SU-DHL-6 (cell line): ENCODE measurements at regions not wholly inside any gene's neighbourhood (a gene's known extent, or its start where the extent isn't known, plus 50 kb on each side); places are given as distances from the start of the nearest gene placed in this dataset.

Source experiments
- H2AFZ ChIP-seq: fragments of 200-600 bp; sonication (generic); 2 replicates; pipeline ENCODE4 v1.6.1; 2014; ENCODE audit warnings: low read depth, mild to moderate bottlenecking, moderate library complexity, mixed read lengths, antibody characterized with exemption, low read length; ENCODE audit not compliant: severe bottlenecking
- H3F3A ChIP-seq: fragments of 200-600 bp; shearing (Covaris generic); 2 replicates; pipeline ENCODE4 v1.6.0; 2016; ENCODE audit warnings: antibody characterized with exemption, mild to moderate bottlenecking; ENCODE audit not compliant: insufficient read depth
- H3K27ac ChIP-seq: fragments of 200-600 bp; sonication (generic); 2 replicates; pipeline ENCODE4 v1.5.1; 2016; ENCODE audit warnings: low read depth, mild to moderate bottlenecking, low read length, moderate library complexity, mixed read lengths
- H3K27me3 ChIP-seq: fragments of 200-600 bp; sonication (generic), shearing (Covaris generic); 2 replicates; pipeline ENCODE4 v1.6.0; 2014; ENCODE audit warnings: mild to moderate bottlenecking, low read length
- H3K36me3 ChIP-seq: fragments of 200-600 bp; sonication (generic); 2 replicates; pipeline ENCODE4 v1.6.1; 2014; ENCODE audit warnings: mild to moderate bottlenecking, low read length, mixed read lengths
- H3K4me2 ChIP-seq: fragments of 300-600, 200-600 bp; shearing (Covaris generic), sonication (generic); 2 replicates; pipeline ENCODE4 v1.6.0; 2014; ENCODE audit warnings: low read length, low read depth, mild to moderate bottlenecking; ENCODE audit not compliant: poor library complexity, severe bottlenecking
- H3K4me3 ChIP-seq: fragments of 200-600 bp; sonication (generic); 2 replicates; pipeline ENCODE4 v1.5.1; 2014; ENCODE audit warnings: antibody characterized with exemption, low read length, mild to moderate bottlenecking, mixed read lengths; ENCODE audit not compliant: insufficient read depth, poor library complexity, severe bottlenecking
- H3K79me2 ChIP-seq: fragments of 200-600 bp; sonication (generic); 2 replicates; pipeline ENCODE4 v1.6.1; 2014; ENCODE audit warnings: mild to moderate bottlenecking, low read length, moderate library complexity; ENCODE audit not compliant: insufficient read depth
- H3K9ac ChIP-seq: fragments of 200-600 bp; sonication (generic); 2 replicates; pipeline ENCODE4 v1.7.0; 2014; ENCODE audit warnings: mild to moderate bottlenecking, low read length
- H3K9me2 ChIP-seq: fragments of 200-600 bp; sonication (generic); replicated peaks from 2 replicates; pipeline ENCODE4 v1.6.1; 2014; ENCODE audit warnings: low read length; ENCODE audit not compliant: insufficient read depth
- H3K9me3 ChIP-seq: fragments of 200-600 bp; sonication (generic); 2 replicates; pipeline ENCODE4 v1.6.1; 2014; ENCODE audit warnings: low read length, mixed read lengths; ENCODE audit not compliant: insufficient read depth
- H4K20me1 ChIP-seq: fragments of 200-600 bp; sonication (generic); 2 replicates; pipeline ENCODE4 v1.6.1; 2014; ENCODE audit warnings: low read depth, mild to moderate bottlenecking, antibody characterized with exemption, low read length, moderate library complexity, mixed read lengths
- EZH2phosphoT487 ChIP-seq: fragments of 200-600 bp; sonication (generic), shearing (Covaris generic); conservative IDR thresholded peaks from 2 replicates; pipeline ENCODE4 v1.6.1; 2018; ENCODE audit warnings: mild to moderate bottlenecking, antibody characterized with exemption, low read length, moderate library complexity, mixed read lengths
- TF ChIP-seq, protein P1 (sequence below): fragments of 200-600 bp; sonication (generic); IDR thresholded peaks from one replicate; pipeline ENCODE4 v1.5.1; 2017; ENCODE audit warnings: antibody characterized with exemption, mild to moderate bottlenecking, low read length, moderate library complexity; ENCODE audit not compliant: insufficient read depth, poor library complexity, severe bottlenecking

DNA sequence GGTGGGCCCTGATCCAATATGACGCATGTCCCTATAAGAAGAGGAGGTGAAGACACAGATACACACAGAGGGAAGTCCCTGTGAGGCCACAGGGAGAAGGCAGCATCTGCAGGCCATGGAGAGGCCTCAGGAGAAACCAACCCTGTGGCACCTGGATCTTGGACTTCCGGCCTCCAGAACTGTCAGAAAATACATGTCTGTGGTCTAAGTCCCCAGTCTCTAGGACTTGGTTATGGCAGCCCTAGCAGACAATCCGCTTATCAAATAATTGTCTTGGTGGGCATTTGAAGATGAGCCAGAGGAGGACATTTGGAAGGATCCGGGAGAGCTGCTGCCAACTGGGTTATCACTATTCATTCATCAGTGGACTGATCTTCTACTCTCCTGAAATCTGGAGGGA, 57.6 kb upstream of the FOXQ1 start:
- Histone ChIP-seq H3K27me3 (no peaks in the 10 kb centered on the region), H3K27ac (no peak overlapping the region), H3K4me2 (no peak overlapping the region), H3F3A (no peaks in the 10 kb centered on the region), H2AFZ (no peak overlapping the region), H3K9me3 (no peaks in the 10 kb centered on the region), H3K9ac (no peak overlapping the region), H3K36me3 (no peaks in the 10 kb centered on the region), H4K20me1 (no peaks in the 10 kb centered on the region), H3K4me3 (no peak overlapping the region), H3K79me2 (no peaks in the 10 kb centered on the region), H3K9me2 (no peaks in the 10 kb centered on the region; the same call in 1 of the 2 replicates)
- no peak for TF ChIP-seq EZH2phosphoT487
- TF ChIP-seq, protein P1, sequence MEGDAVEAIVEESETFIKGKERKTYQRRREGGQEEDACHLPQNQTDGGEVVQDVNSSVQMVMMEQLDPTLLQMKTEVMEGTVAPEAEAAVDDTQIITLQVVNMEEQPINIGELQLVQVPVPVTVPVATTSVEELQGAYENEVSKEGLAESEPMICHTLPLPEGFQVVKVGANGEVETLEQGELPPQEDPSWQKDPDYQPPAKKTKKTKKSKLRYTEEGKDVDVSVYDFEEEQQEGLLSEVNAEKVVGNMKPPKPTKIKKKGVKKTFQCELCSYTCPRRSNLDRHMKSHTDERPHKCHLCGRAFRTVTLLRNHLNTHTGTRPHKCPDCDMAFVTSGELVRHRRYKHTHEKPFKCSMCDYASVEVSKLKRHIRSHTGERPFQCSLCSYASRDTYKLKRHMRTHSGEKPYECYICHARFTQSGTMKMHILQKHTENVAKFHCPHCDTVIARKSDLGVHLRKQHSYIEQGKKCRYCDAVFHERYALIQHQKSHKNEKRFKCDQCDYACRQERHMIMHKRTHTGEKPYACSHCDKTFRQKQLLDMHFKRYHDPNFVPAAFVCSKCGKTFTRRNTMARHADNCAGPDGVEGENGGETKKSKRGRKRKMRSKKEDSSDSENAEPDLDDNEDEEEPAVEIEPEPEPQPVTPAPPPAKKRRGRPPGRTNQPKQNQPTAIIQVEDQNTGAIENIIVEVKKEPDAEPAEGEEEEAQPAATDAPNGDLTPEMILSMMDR = no peak

DNA sequence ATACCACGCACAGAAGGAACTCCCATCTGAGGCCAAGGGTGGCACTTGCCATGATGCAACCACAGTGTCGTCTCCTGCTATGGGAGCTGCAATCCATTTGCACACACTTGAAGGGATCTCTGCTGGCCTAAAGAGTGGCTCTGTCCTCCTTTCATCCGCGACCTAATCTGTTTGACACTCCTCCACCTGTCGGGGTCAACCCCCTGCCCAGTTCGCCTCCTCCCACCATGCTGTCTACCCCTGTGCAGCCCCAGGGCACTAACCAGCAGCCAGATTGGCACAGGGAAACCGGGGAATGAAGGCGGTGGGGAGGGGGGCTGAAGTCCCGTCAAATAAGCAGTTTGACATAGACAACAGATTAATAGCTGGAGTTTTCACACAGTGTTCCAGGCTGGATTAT, 58.1 kb upstream of the FOXQ1 start:
- Histone ChIP-seq H3K27ac (no peak overlapping the region), H3K36me3 (no peaks in the 10 kb centered on the region), H3F3A (no peaks in the 10 kb centered on the region), H3K4me2 (no peak overlapping the region), H4K20me1 (no peaks in the 10 kb centered on the region), H3K4me3 (no peak overlapping the region), H3K9me3 (no peaks in the 10 kb centered on the region), H3K9ac (no peak overlapping the region), H3K9me2 (no peaks in the 10 kb centered on the region; the same call in 1 of the 2 replicates), H3K79me2 (no peaks in the 10 kb centered on the region), H3K27me3 (no peaks in the 10 kb centered on the region), H2AFZ (no peak overlapping the region)
- no peak for TF ChIP-seq EZH2phosphoT487
- TF ChIP-seq, protein P1 = no peak

DNA sequence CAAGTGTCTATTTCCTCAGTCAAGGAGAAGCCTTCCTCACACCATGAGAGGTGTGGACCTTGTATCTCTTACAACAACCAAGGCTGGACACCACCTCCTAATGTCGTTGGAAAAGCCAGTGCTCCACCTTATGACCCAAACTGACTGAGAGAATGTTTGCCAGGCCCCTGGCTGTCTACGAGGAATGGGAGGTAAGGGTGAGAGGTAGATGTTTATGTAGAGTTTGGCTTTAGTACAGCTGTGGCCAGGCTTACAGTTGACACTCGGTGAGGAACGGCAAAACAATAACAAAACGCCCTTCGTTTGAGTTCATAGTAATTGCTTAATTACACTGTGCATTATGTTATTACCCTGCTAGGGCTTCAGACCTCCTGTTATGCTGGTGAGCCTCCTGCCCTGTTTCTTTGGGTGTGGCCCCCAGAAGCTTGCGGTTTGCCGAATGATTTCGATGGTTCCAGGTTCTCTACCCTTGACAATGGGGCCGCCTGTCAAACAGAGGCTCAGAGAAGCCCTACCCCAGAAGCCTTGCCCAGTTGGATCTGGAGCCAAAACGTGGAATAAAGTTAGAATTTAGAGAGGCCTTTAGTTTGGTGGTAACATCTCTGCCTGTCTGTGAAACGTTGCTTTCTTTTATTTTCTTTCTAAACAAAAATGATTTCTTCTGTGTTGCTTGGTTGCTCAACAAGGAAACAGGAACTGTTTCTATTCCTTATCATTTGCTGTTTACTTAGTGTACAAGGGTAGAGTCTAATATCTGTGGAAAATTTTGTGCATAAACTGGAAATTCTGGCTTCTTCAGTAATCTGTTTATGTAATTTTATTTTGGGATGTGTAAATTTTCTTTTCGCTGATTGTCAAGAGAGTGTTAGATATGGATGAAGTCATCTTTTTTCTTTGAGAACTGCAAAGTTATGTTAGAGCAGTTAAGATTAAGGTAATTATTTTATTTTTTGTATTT, 60.4 kb upstream of the FOXQ1 start:
- no peak for TF ChIP-seq EZH2phosphoT487
- TF ChIP-seq, protein P1 = no peak
- H3K9ac ChIP-seq = no peak overlapping the region
- H2AFZ ChIP-seq = no peak overlapping the region
- H3K79me2 ChIP-seq = no peaks in the 10 kb centered on the region
- H3F3A ChIP-seq = no peaks in the 10 kb centered on the region
- H3K4me2 ChIP-seq = no peak overlapping the region
- no peak overlapping the region for H3K27ac ChIP-seq
- no peaks in the 10 kb centered on the region for H3K36me3 ChIP-seq
- H3K27me3 ChIP-seq = no peaks in the 10 kb centered on the region
- no peak overlapping the region for H3K4me3 ChIP-seq
- H4K20me1 ChIP-seq = no peaks in the 10 kb centered on the region
- H3K9me2 ChIP-seq = no peaks in the 10 kb centered on the region; the same call in 1 of the 2 replicates
- no peaks in the 10 kb centered on the region; the same call in 1 of the 2 replicates for H3K9me3 ChIP-seq
